UCSD-AML1 (cell line): ENCODE measurements at regions not wholly inside any gene's neighbourhood (a gene's known extent, or its start where the extent isn't known, plus 50 kb on each side); places are given as distances from the start of the nearest gene placed in this dataset.
"Not testable (repeated sequence)": the region's sequence is repeated elsewhere in the genome, so short reads cannot be mapped to it uniquely, and the experiment has no call there.

Experiments
- DNase-seq: peaks from one replicate; lab custom pipeline; 2025; ENCODE audit not compliant: unreplicated experiment; lab: John Stamatoyannopoulos, UW

- DNase-seq: no peak
Measured at GRCh38 chr3:28139288-28139687, 102.1 kb upstream of the CMC1 start.

GRCh38 chr3:28139967-28140634 lies 101.3 kb upstream of the CMC1 start:
- no peak for DNase-seq

- DNase-seq: no peak
Measured at GRCh38 chr3:28140664-28141063, 100.8 kb upstream of the CMC1 start.

DNA sequence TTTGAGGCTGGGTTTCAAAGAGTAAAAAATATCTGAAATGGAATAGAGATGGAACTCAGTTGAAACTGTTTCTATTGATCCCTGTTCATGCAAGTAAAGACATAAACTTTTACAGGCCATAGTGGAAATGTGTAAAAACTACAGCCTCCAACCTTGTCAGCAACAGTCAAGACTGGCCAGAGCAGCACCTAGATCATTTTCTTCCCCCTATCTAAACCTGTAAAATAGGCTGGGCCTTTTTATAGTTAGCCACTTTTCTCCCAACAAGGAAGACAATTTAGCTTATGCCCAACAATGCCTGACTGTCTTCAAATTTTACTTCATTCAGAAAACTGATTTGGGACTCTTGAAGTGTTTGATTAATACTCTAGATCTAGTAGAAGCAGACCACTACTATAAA lies 91.5 kb upstream of the CMC1 start:
- DNase-seq: no peak

DNA sequence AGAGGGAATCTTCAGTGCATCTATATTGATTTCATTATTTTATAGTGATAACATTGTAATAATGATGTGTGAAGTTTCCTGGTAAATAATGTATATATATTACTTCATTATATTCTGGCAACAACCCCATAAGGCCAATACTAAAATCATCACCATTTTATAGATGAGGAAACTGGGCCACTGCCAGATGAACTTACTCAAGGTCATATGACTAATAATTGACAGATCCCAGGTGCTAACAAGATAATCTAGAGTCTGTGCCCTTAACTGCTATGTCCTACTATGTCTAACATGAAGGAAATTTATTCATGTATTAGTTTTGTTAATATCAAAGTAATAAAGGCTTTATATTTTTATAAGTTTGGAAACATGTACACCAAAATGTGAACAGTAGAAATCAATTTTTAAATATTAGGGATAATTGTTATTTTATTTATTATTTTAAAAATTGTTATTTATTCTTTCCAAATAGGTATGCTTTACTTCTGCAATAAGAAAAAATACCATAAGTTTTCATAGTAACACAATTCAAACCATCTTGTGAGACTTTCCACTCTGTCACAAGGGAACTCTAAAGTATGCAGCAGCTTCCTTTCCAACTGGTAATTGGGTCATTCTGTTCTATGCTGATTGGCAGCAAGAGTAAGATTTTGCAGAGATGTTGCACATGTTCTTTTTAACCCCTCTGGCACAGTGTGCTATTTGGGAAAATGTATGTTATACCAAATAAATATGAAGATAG lies 90.8 kb upstream of the CMC1 start:
- DNase-seq: no peak

GRCh38 chr3:28151207-28151550 lies 90.2 kb upstream of the CMC1 start:
- DNase-seq: no peak

DNA sequence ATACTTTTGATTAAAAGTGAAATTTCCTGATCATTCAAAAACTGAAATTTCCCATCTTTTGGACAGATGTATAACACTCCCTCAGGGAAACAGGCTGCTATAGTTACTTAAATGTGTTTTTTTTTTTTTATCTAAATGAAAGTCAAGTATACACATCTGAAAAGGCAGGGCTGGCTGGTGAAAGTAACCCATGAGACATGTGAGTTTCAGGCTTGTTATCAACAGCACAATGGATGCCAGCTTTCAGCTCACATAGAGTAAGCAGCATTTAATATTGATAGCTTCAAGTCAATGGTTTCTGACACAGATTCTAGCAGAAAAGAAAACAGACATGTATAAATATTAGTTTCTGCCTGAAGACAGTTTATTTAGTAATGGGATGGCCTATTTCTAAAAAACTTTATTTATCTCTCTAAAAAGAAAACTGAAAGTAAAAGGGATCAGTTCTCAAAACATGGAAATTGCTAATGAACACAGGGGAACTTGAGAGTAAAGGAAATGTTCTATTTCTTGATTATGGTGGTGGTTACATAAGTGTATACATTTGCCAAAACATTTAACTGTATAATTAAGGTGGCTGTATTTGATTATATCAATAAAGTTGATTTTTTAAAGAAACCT lies 89.7 kb upstream of the CMC1 start:
- no peak for DNase-seq

- no peak for DNase-seq
Measured at GRCh38 chr3:28155631-28156030, 85.8 kb upstream of the CMC1 start.

GRCh38 chr3:28156599-28156998 lies 84.8 kb upstream of the CMC1 start:
- DNase-seq: not testable (repeated sequence)

- no peak for DNase-seq
Measured at GRCh38 chr3:28171962-28172361, 69.5 kb upstream of the CMC1 start.

DNA sequence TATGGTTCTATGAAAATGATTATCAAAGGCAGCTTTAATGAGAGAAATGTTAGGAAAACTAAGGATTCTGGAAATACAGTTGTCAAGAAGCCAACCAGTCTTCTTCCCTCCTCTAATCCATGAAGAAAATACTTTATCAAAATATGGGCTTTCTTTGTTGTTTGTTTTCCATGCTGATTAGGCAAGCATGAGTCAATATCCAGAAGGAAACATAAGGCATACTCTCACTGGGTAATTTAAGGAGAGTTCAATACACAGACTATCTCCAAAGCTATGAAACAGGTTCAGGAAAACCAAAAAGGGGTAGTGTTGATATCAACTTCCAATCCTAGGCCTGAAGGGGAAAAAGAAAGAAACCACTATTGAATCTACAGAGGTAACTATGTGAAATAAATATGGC lies 68.7 kb upstream of the CMC1 start:
- no peak for DNase-seq

DNA sequence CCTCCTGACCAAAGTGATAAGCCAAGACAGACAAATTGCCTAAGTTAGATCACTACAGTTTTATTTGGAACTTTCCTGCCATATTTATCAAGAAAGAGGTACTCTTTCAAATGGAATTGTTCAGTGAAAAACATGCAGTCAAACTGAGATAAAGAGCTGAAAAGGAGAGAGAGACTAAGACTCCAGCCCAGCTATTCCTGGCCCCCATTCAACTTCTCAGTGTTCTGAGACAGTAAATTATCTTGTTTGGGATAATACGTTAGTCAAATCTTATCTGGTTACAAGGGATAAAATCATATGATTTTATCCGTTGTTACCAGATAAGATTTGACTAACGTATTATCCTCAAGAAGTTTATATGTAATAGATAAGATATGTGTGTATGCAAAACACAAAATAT lies 67.6 kb upstream of the CMC1 start:
- DNase-seq: no peak

DNA sequence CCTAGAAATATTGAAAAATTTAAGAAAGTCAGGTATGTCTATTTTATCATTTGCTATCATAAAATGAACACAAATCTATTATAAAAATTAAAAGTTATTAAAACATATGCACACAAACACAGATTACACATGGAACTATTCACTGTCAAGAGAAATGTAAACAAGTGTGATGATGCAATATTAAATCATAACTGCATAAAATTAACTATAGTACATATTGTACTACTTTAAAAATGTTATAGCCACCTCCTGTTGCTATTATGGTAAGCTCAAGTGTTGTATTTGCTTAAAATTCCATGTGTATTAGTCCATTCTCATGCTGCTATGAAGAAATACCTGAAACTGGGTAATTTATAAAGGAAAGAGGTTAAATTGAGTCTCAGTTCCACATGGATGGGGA lies 54.7 kb upstream of the CMC1 start:
- DNase-seq: no peak

- no peak for DNase-seq
Measured at GRCh38 chr3:28188686-28189085, 52.7 kb upstream of the CMC1 start.

DNA sequence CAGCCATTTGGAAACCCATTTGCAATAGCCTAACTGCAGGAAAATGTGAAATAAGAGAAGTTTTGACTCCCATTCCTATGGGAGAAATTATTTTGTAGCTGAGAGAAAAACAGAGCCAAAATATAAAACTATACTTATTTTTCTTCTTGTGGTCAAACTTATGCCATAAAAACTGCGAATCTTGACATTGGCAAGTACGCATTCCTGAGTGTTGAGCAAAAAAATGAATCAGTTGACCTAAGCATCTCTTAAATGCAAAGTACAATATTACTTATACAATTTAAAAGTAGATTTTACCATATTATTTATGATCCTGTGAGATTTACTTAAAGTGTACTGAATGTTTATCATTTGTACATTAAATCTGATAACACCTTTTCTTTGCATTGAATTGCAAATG lies 50.1 kb upstream of the CMC1 start:
- DNase-seq: no peak
